Activated CD8-positive, alpha-beta memory T cell treated with anti-CD3 and anti-CD28 coated beads for 1 hour (primary cell): ENCODE measurements at regions not wholly inside any gene's neighbourhood (a gene's known extent, or its start where the extent isn't known, plus 50 kb on each side); places are given as distances from the start of the nearest gene placed in this dataset.
"Not testable (repeated sequence)": the region's sequence is repeated elsewhere in the genome, so short reads cannot be mapped to it uniquely, and the experiment has no call there.

Experiments
- DNase-seq, 2 donors: peaks; one replicate each; pipeline ENCODE4 v3.0.0-alpha.2; 2020; ENCODE audit warnings: low read depth in 1 of 2; ENCODE audit errors: extremely low read depth in 1 of 2

DNA sequence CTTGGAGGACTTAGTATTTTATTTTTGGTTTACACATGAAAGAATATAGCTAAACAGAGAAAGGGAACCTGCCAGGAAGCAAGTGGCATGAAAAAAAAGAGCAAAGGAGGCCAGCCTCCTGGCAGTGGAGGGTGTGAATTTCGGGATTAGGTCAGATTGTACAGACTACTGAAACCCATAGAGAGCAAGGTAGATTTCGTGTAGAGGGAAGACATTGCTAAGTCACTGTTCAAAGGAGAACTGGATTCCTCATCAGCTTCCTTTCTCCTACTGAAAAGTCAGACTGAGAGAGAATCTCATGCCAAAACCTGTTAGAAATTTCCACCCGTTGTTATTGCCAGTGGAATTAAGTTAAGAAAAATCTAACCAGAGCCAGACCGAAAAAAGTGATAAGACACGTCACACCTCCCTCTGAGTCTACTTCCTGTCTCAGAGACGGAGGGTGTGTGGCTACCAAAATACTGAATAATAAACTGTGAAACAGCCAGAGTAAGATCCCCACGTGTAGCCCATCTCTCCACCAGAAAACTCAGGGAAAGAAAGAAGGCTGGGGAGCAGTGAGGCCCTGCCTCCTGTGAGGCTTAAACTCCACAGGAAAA lies 118.8 kb downstream of the SKIDA1 start:
- no peak for DNase-seq

DNA sequence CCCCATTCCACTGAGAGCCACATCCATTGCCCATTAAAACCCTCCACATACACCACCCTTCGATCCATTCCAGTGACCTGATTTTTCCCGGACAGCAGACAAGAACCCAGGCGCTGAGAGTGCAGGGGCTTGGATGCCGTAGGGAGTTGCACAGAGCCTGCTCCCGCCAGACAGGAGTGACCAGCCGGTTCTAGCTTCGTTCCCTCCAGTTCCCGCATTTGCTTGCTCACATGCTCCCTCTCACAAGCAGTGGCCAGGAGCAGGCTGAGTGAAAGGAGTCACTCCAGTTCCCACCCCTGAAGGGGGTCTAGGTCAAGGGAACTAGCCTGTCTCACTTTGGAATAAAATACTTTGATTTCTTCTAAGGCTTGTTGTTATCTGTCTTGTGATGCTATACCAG lies 119.5 kb downstream of the SKIDA1 start:
- no peak for DNase-seq

DNA sequence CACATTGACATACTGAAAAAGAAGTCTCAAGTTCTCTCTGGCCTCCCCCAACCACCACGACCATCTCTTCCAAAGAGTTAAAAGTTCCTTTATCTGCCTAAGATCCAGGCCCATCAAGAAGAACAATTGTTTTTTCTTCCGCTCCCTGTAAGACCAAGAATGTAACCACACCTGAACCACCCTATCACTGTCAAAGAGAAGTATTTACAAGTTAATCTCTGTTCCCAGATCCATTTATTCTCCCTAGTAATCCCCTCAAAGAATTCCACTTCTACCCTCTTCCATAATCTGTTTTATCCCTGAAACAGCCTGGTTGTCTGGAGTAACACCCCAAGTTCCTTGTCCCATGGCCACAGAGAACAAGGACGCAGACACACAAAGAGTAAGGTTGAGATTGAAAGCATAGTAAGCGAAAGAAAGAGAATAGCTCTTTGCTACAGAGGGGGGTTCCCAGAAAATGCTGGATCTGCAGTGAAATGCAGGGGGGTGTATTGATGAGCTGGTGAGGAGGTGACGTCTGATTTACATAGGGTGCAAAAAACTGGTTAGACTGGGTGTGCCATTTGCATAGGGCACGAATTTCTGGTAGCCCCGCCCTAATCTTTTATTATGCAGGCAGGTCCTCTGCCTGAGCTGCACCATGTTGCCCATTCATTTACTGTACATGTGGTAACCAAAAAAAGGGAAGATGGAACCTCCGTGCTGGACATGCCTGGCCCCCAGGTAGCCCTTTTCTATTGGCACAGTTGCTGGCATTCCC lies 122.0 kb downstream of the SKIDA1 start:
- DNase-seq = no peak

DNA sequence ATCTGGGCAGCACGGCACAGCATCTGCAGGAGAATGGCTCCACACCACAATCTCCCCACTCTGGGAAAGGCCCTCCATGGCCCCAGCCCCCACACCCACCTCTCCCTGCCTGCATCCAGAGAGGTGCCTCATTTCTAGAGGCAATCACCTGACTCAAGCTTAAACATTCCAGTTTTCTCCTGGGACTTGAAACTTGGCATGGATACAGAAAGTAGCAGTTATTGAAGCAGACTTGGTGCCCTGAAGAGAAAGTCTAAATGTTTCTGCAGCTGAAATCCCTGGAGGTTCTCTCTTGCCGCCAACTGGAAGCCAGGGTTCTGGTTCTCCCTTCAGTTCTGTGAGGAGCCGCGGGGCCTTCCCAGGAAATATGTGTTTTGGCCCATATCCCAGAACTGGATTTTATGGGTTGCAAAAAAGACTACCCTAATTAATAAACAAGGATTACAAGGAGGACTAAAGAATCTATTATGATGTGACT lies 122.8 kb downstream of the SKIDA1 start:
- DNase-seq = no peak

DNA sequence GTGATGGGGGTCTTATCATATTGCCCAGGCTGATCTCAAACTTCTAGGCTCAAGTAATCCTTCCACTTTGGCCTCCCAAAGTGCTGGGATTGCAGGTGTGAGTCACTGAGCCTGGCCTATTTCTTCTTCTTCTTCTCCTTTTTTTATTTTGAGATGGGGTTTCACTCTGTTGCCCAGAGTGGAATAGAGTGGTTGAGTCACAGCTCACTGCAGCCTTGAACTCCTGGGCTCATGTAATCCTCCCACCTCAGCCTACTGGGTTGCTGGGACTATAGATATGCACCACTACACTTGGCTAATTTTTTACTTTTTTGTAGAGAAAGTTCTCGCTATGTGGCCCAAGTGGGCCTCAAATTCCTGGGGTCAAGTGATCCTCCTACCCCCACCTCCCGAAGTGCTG lies 124.3 kb downstream of the SKIDA1 start:
- DNase-seq = no peak

DNA sequence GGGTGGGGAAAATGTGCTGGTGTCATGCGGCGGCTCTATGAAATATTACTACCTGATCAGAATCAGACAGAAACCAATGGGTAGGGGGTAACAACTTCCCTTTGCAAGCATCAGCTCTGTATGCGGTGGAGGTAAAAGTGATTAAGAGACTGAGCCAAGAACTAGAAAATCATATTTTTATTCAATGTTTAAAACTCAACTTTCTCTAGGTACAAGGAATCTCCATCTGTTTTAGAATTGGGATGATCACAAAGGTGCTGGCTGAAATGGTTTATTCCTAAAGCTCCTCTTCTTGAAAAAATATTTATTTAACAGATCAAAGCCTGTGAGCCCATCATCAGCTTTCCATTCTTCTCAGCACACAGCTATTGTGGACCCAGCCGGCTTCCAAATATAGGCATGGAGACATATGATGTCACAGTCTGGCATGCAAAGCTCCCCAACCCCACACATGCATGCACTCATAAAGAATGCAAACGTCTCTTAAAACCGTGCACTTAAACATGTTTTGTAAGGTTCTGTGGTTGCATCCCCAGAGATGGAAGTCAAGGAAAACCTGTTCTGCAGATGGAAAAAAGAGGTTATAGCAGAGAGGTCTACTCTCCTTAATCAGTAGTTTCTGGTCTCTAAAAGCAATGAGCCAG lies 126.0 kb downstream of the SKIDA1 start:
- no peak for DNase-seq

DNA sequence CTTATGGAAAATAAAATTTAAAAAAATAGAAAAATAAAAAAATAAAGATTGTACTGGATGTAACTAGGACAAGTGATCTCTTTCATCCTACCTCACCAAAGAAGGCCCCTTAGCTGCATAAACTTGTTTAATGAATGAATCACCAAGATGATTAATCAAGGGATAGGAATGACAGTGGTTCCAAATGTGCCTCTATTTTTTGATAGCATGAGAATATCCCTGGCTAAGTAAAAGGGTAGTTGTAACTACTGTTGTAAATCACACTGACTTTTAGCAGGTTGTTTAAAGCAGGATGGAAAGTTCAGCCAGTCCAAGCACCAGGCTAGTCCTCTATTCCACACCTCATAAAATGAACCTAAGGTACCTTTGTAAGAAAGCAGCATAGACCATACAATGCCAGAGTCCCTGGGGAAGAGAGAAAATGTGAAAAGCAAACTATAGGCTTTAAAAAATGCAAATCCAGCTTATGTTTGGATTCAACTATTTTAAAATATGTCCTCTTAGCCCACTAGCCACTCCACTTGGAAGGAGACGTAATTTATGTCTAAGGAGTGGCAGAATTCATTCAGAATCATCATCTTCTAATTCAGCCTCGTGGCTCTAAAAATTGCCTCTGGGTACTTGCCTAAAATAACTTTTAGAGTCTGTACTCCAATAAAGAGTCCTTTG lies 126.8 kb downstream of the SKIDA1 start:
- DNase-seq = no peak

DNA sequence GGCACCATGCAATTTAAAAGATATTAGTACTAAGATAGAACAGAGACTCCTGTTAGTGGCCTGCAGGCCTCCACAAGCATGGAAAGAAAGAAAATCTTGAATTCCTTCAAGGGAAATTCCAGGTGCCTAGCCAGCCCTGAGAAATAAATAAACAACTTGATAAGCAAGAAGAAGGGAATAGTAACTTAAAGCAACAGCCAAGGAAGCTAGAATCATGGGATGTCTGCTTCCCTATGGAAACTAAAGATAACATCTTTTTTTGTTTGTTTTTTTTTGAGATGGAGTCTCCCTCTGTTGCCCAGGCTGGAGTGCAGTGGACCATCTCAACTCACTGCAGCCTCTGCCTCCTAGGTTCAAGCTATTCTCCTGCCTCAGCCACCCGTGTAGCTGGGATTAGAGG lies 128.6 kb downstream of the SKIDA1 start:
- DNase-seq = no peak

DNA sequence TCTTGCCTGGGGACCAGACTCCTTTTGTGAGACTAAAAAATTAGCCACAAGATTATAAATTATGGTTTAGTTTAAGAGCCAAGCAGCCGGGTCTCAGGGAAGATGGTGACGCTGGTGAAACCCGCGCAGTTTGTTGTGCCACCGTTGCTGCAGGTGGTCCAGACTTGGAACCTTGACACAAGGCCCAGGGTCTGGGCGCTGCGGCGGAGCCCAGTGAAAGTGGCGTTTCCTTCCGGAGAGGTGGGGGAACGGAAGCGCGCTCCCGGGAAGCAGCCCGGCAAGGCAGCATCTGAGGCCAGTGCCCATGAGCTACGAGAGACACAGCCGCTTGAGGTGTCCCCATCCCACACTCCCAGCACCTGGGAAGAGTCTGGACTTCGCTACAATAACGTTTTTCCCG lies 131.6 kb downstream of the SKIDA1 start:
- no peak for DNase-seq

DNA sequence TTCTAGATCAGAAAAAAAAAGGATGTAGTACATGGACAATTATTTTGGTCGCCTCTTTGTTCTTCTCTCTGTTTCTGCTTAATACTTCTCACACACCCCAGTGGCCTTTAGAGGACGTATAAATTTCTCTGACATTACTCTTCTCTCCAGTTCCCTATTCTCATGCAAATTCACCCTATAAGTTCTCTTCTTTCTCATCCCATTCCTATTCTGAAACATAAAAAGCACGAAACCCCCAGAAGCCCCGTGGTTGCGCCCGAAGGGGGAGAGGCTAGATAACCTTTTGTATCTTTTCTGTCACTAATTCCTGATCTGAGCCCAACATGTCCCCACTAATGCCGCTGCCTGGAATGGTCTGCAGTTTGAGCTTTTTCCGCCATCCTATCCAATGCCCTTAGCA lies 136.9 kb downstream of the SKIDA1 start:
- no peak for DNase-seq

DNA sequence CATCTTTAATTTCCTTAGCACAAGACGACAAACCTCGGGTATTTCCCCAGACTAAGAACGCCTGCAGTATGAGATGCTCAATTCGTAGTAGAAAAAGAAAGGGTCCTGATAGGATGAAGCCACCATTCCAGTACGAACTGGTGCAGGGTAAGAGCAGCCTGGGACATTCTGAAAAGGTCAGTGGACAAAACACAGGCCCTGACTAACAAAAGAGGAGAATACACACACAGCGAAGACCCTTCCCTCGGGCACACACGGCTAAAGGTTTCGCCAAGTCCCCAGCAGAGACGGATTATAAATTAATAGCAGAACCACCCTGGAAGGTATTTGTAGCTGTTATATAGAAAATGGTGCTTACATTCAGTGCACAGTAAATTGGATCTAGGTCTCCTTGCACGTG lies 137.6 kb downstream of the SKIDA1 start:
- no peak for DNase-seq

DNA sequence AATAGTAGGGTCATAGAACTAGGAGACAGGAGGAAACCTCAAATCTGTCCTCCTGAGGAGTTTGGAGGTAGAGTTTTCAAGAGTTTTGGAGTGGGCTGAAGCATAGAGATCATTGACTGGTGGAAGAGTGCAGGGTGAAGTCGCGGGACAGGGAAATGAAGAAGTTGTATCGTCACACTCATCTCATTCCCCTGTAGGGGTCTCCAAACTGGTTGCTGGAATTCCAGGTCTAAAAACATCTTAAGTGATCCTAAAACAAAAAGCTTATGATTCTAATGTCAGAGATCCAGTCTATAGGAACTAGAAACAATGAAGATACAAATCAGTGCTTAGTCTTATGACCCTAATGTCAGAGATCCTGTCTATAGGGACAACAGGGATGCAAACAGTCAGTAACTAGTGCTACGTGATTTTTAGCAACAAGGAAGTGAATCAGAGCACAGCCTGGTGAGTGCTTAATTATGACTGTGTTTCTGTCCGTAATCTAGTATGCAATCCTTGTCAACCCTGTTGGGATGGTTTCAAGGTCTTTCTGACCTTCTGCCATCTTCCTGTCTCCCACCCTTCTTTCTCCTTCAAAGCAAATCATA lies 139.4 kb downstream of the SKIDA1 start:
- DNase-seq = no peak

DNA sequence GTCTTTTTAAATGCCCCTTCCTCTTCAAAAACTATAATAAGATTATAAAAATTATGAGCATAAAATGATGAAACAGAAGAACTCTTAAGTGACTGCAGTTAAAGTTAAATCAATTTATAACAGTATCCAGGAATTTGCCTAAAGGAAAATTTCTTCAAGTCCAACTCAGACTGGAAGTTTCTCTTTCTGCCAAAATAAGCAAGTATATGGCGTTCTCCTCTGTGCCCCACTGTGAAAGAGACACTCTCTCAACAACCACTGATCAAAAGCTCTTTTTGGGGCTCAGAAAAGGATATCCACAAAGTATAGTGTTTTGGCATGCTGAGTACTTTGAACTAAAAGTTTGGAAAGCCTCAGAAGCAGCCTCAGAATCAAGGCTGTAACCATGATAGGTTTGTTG lies 139.9 kb downstream of the SKIDA1 start:
- no peak for DNase-seq

DNA sequence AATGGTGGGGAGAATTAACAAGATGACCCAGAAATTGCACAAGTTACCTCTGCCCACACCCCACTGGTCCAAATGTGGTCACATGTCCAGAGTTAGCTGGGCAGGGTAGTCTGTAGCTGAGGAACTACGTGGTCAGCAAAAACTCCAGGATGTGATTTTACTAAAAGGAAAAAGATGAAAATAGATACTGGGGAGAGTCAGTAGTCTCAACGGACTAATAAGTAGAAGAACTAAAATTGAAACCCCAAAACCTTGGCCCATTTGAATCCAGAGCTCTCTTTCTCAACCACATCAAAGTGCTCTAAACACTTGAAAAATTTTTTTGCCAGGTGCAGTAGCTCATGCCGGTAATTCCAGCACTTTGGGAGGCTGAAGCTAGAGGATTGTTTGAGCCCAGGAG lies 146.3 kb downstream of the SKIDA1 start:
- DNase-seq = no peak

DNA sequence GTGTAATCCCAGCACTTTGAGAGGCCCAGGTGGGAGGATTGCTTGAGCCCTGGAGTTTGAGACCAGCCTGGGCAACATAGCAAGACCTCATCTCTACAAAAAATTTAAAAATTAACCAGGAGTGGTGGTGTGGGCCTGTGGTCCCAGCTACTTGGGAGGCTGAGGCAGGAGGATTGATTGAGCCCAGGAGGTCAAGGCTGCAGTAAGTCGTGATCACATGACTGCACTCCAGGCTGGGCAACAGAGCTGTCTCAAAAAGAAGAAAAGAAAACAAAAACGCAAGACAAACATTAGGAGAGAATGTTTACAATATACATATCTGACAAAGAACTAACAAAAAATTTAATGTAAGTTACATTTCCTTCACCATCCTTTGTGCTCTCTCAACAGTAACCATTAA lies 150.2 kb downstream of the SKIDA1 start:
- not testable (repeated sequence) for DNase-seq

DNA sequence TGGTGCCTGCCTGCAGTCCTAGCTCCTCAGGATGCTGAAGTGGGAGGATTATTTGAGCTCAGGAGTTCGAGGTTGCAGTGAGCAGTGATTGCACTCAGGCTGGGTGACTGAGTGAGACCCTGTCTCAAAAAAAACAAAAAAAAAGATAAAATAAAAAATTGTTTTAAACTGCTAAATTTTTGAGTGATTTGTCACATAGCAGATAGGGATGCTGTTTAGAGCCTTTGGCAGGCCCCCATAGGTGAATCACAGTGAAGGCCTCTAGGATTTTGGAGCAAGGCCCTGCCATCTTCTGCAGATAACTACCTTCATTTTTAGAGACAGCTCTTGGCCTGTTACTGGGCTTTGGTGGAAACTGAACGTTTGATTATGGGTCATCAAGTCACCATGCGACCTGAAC lies 151.6 kb downstream of the SKIDA1 start:
- DNase-seq = not testable (repeated sequence)

DNA sequence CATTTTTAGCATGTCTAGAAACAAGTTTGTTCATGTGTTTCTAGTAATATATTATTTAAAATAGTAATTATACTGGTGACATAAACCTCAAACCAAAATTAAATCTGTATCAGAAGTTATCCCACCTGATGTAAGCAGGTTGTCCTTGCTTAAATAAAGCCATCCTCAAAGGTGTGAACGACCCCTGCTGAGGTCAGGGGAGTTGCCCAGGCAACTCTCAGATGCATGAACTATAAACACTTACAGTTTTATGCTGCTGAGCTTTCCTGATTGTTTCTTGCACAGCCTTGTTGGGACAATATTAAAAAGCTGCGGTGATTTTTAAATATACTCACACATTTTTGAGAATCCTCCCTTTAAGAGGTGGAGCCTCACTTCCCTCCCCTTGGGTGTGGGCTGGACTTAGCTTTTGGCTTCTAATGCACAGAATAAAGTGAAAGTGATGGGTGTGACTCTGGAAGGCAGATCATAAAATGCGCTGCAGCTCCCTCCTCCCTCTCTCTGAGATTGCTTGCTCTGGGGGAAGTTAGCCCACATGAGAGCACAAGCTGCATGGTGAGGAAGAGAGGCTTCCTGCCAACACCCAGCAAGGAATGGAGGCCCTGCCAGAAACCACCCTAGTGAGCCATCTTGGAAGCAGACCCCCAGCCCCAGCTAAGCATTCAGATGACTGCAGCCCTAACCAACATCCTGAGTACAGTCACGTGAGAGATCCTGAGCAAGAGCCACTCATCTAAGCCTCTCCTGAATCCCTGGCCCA lies 152.7 kb downstream of the SKIDA1 start:
- DNase-seq = no peak

DNA sequence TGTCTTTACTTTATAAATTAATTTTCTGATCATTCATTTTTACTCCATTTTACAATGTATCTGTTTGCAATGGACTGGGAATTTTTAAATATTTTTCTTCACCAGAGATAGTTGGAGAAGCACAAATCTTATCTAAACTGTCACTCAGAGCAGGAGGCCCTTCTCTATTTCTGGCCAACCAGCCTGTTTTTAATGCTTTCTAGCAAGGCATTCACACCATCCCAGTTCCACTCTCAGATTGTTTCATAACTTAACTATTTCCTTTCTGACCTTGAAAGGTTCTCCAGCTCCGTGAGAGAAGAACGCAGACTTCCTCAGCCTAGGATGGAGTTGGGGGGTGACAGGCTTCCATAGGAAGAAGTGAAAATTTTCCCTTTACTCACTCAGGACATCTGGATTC lies 155.8 kb downstream of the SKIDA1 start:
- no peak for DNase-seq

DNA sequence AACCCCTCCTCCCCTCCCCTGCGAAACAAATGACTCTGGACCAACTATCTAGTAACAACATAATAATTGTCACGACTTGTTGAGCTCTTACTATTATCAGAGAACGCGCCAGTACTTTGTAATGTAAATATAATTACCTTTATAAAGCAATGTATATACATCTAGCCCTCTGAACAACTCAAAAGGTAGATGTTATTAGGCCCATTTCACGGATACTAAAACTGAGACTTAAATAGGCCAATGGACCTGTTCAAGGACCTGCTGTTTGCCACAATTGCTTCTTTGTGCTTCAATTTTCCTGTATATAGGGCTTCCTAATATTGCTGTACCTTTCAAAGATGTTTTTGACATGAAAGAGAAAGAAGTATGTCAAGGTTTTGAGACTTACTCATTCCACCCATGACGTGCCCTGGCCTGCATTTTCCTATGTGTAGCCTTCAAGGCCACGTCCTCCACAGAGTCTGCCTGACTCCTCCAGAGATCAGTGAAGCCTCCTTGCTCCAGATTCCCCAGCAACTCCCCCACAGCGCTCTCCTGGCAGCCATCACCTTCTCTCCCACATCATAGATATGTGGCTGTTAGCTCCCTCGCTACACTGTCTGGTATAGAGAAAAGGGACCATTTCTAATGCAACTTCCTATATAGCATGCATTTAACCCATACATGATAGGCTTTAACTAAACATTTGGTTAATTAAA lies 156.6 kb downstream of the SKIDA1 start:
- no peak for DNase-seq

DNA sequence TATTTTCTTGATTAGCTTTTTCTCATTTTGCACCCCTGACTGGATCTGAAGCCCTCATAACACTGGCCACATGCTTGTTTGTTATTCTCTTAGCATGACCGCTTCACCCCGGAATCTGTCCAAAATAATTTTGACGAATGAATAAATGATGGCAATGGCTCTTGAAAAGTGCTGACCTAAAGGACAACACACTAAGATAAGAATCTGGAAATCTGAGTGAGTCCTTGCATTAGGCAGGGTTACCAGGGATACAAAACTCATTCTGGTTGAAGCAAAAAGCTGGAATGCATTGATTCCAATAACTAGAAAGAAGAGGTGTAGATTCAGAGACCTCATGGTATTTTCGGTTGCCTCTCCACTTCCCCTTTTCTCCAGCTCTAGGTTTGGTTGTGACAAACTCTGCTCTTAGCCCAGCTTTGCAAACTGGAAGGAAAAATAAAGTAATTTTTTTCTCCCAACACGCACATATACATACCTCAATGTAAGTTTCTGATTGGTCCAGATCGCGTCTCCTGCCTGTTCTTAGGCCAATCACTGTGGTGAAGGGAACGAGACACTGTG lies 157.4 kb downstream of the SKIDA1 start:
- DNase-seq = no peak
